Limb (tissue), 2 donors: ENCODE measurements at regions not wholly inside any gene's neighbourhood (a gene's known extent, or its start where the extent isn't known, plus 50 kb on each side); places are given as distances from the start of the nearest gene placed in this dataset.
A peak's percentile ranks its signal among the peaks of the same experiment; 100 is the strongest.

Experiments used
- DNase-seq, 2 donors: peaks; one replicate each; pipeline ENCODE4 v3.0.0-alpha.2; 2016; ENCODE audit errors: extremely low spot score in 2 of 2

- DNase-seq: no peak
These were observed 431.6 kb downstream of the PTPRU start for GRCh38 chr1:29667951-29668350.

GRCh38 chr1:29664711-29665110 lies 428.4 kb downstream of the PTPRU start:
- DNase-seq: no peak

DNA sequence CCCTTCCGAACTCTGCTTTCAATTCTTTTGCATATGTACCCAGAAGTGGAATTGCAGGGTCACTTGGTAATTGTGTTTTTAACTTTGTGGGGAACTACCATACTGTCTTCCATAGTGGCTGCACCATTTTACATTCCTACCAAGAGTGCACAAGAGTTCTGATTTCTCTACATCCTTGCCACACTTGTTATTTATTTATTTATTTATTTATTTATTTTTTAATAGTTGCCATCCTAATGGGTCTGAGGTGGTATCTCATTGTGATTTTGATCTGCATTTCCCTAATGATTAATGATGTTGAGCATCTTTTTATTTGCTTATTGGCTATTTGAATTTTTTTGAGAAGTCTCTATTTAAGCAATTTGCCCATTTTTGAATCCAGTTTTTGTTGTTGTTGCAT lies 422.4 kb downstream of the PTPRU start:
- DNase-seq: no peak

DNA sequence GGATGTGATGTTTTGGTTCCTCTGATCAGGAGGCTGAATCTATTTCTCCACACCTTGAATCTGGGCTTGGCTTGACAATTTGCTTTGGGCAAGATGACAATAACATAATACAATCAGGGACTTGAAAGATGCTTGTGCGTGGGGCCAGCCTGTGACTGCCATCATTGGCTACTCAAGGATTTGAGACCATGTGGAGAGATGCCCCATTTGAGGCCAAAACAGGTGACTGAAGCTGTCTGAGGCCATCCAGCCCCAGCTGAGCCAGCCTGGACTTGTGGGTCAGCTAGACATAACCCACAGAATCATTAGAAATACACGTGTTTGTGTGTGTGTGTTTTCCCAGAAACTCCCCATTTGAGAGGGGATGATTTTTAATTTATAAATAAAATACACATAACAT lies 421.5 kb downstream of the PTPRU start:
- DNase-seq: no peak

DNA sequence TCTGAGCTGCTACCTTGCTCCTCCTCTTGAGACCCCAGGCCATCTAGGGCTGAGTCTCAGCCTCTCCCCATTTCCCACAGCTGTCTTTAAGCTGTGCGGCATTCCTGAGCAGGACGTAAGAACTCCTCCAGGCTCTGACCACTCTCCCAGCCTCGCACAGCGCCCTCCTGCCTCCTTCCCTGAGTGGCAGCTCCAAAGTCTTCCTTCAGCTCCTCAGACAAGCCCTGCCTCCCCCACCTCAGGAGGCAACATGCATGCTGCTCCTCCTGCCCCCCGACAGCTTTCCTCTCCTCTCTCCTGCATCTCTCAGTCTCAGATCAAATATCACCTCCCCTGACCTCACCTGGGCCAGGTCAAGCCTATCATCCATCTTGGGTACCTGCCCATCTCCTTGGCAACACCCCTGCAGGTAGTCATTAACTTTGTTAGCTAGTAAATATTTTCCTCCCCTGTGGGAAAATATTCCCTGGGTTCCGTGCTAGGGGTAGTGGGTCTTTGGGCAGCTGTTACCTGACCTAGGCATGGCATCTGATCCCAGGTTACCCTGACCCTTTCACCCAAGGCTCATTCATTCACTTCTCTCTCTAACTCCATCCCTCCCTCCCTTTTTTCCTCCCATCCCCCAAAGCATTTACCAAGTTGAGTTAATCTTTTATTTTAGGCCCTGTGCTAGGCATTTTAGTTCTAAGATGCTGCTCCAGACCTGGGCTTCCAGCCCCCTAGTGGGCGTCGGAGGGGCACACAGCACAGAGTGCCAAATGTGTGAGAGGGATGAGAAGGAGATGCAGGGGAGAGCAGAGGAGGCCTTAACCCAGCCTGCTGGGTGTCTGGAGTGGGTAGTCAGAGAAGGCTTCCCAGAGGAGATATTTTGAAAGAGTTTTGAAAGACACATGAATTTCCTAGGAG lies 419.9 kb downstream of the PTPRU start:
- DNase-seq: peak in 1 of 2 donors; percentile 29

- DNase-seq: peak in 1 of 2 donors; percentile 2
These were observed 418.8 kb downstream of the PTPRU start for GRCh38 chr1:29655145-29655544.

GRCh38 chr1:29653886-29654450 lies 417.6 kb downstream of the PTPRU start:
- DNase-seq: peak in 1 of 2 donors; percentile 7

- peak in 1 of 2 donors; percentile 26 for DNase-seq
These were observed 416.9 kb downstream of the PTPRU start for GRCh38 chr1:29653034-29653810.

- peak in 1 of 2 donors; percentile 6 for DNase-seq
These were observed 415.7 kb downstream of the PTPRU start for GRCh38 chr1:29651684-29652665.

- peak in 1 of 2 donors; percentile 7 for DNase-seq
These were observed 414.9 kb downstream of the PTPRU start for GRCh38 chr1:29651246-29651645.

GRCh38 chr1:29650476-29650875 lies 414.2 kb downstream of the PTPRU start:
- DNase-seq: no peak

- peak in 1 of 2 donors; percentile 6 for DNase-seq
These were observed 413.7 kb downstream of the PTPRU start for GRCh38 chr1:29650041-29650400.

GRCh38 chr1:29649189-29650040 lies 413.1 kb downstream of the PTPRU start:
- DNase-seq: peak in 1 of 2 donors; percentile 6

DNA sequence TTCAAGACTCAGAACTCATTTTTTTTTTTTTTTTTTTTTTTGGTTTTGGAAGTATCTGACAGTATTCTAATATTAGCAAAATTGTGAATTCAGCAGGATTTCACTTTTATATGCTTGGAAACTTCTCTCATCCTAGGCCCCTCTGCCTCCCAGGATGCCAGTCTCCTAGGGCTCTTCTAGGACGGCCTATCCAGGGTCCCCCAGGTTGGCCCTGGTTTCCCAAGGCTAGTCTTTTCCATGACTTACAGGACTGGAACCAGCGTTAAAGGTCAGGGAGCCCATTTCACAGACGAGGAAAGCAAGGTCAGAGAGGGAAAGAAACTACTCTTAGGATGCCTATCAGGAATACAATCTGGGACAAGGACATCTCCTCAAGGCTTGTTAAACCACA lies 412.5 kb downstream of the PTPRU start:
- DNase-seq: no peak

- DNase-seq: no peak
These were observed 411.7 kb downstream of the PTPRU start for GRCh38 chr1:29648026-29648425.

DNA sequence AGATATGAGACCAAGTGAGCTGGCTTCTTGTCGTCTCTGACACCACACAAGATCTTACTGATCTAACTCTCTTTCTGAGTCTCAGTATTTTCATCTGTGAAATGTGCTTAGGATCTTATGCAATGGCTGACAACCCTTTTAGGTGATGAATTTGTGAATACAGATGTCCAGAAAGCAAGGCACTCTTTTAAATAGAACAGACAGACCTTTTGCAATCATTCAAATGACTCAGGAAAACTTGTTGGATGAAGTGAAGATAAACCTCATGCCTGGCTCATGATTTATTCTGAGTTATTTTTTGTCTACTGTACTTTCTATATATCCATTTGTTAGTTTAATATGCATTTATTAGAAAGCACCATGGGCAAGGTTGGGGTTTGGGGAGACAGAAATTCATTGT lies 411.3 kb downstream of the PTPRU start:
- no peak for DNase-seq

DNA sequence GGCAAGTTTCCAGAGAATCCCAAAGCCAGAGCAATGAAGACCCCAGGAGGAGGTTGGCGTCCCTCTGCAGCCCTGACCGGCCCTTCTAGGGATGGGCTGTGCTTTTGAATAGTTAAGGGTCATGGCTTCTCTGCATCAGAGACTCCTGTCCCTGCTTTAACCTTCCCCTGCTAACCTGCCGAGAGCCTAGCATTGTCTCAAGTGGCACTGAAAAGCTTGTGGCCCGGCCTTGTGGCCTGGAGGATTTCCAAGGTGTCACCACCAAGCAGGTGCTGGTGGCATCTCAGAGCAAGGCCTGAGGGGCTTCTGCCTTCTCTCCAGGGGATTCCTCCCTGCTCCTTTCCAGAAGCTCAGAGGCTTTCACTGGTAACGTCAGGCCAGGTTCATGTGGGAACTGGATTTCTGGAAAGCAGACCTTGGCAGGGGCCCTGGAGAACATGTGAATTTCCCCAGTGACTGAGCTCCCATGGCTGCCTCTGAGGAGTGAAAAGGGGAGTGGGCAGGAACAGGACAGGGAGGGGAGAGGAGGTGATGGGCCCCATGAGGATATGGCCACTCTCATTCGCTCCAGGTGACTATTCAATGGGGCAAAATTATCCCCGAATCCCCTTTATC lies 409.9 kb downstream of the PTPRU start:
- DNase-seq: no peak

GRCh38 chr1:29645586-29645985 lies 409.3 kb downstream of the PTPRU start:
- DNase-seq: peak in 1 of 2 donors; percentile 6

- peak in 1 of 2 donors; percentile 9 for DNase-seq
These were observed 408.5 kb downstream of the PTPRU start for GRCh38 chr1:29644812-29645211.
